HTR-8/SVneo (cell line): ENCODE measurements at regions not wholly inside any gene's neighbourhood (a gene's known extent, or its start where the extent isn't known, plus 50 kb on each side); places are given as distances from the start of the nearest gene placed in this dataset.

Source experiments
- DNase-seq: peaks from one replicate; pipeline ENCODE4 v3.0.0; 2011; ENCODE audit warnings: low spot score, mixed read lengths; ENCODE audit not compliant: insufficient read length
- FAIRE-seq: peaks from 2 replicates; lab custom pipeline; 2011; peaks lifted over from hg19 to GRCh38; lab: Jason Lieb, UNC

- DNase-seq (no peak), FAIRE-seq (no peak)
Measured at GRCh38 chrX:727738-728621, 97.4 kb downstream of the SHOX start.

GRCh38 chrX:725971-726370 is 95.4 kb downstream of the SHOX start:
- no peak for FAIRE-seq
- no peak for DNase-seq

GRCh38 chrX:724256-724655 is 93.7 kb downstream of the SHOX start:
- DNase-seq: no peak
- no peak for FAIRE-seq

- DNase-seq (no peak), FAIRE-seq (no peak)
Measured at GRCh38 chrX:723781-724180, 93.2 kb downstream of the SHOX start.

GRCh38 chrX:721354-721753 is 90.8 kb downstream of the SHOX start:
- DNase-seq (no peak), FAIRE-seq (no peak)

- no peak for DNase-seq
- FAIRE-seq: no peak
Measured at GRCh38 chrX:720825-721224, 90.2 kb downstream of the SHOX start.

- DNase-seq: no peak
- FAIRE-seq: no peak
Measured at GRCh38 chrX:720250-720649, 89.7 kb downstream of the SHOX start.

GRCh38 chrX:716136-716535 is 85.5 kb downstream of the SHOX start:
- FAIRE-seq: no peak
- DNase-seq: no peak

- no peak for FAIRE-seq
- no peak for DNase-seq
Measured at GRCh38 chrX:714131-714530, 83.5 kb downstream of the SHOX start.
